A549 (cell line): ENCODE measurements at regions not wholly inside any gene's neighbourhood (a gene's known extent, or its start where the extent isn't known, plus 50 kb on each side); places are given as distances from the start of the nearest gene placed in this dataset.

Experiments
- ATAC-seq, 2 experiments: fragments of 200-7000 bp in 1 of 2; fragments of >200 bp in 1 of 2; cut with Nextera tagmentation in 1 of 2; cut with Tn5 transposase in 1 of 2; 3 replicates each; pipeline versions ENCODE4 v1.8.0 to v1.9.1; 2018 to 2020; ENCODE audit warnings: mild to moderate bottlenecking in 1 of 2, moderate library complexity in 1 of 2
- CTCF ChIA-PET: fragments of 300-600 bp; sonication (Branson Sonifier 250); formaldehyde crosslinking; extraction: SDS; loops from one replicate; lab custom pipeline; 2021; ENCODE audit warnings: antibody characterized with exemption, inconsistent platforms; lab: Yijun Ruan, JAX
- POLR2A ChIA-PET: fragments of 350-600 bp; formaldehyde crosslinking; extraction: SDS; loops from one replicate; lab custom pipeline; 2021; ENCODE audit warnings: antibody characterized with exemption, inconsistent platforms; lab: Yijun Ruan, JAX
- DNase-seq, 2 experiments: peaks; one replicate each; pipeline versions ENCODE4 v3.0.0 to v3.0.0-alpha.2; 2011 to 2016; ENCODE audit warnings: low read depth in 1 of 2, low spot score in 1 of 2
- FAIRE-seq: peaks from 2 replicates; lab custom pipeline; 2011; peaks lifted over from hg19 to GRCh38; lab: Jason Lieb, UNC
- H3K27ac ChIP-seq, 2 experiments: fragments of >200 bp; sonication (Bioruptor Twin); formaldehyde crosslinking; 3 replicates each; pipeline ENCODE4 v1.5.1; 2016 to 2017
- H3K4me1 ChIP-seq: fragments of >200 bp; sonication (Bioruptor Twin); formaldehyde crosslinking; 3 replicates; pipeline ENCODE4 v1.6.1; 2016
- H3K4me2 ChIP-seq: fragments of >200 bp; sonication (Bioruptor Twin); formaldehyde crosslinking; 3 replicates; pipeline ENCODE4 v1.6.1; 2016
- H3K4me3 ChIP-seq: fragments of >200 bp; sonication (Bioruptor Twin); formaldehyde crosslinking; 3 replicates; pipeline ENCODE4 v1.5.1; 2016
- H3K9me3 ChIP-seq: fragments of >200 bp; sonication (Bioruptor Twin); formaldehyde crosslinking; 3 replicates; pipeline ENCODE4 v1.6.1; 2016
- BHLHE40 ChIP-seq: IDR thresholded peaks from 2 replicates; pipeline ENCODE4 v1.6.1; 2012; ENCODE audit warnings: low read depth, low read length, inconsistent platforms
- CEBPB ChIP-seq, 2 experiments: fragments of >200 bp in 1 of 2; sonication (Bioruptor Twin) in 1 of 2; formaldehyde crosslinking in 1 of 2; IDR thresholded peaks; 2 replicates each; pipeline ENCODE4 v1.6.1; 2012 to 2016
- CHD4 ChIP-seq: fragments of 200-600 bp; sonication (generic); IDR thresholded peaks from 2 replicates; pipeline ENCODE4 v1.6.1; 2016; ENCODE audit warnings: antibody characterized with exemption, mild to moderate bottlenecking, borderline replicate concordance
- FOSB ChIP-seq: fragments of 250-450 bp; sonication (Bioruptor Pico); IDR thresholded peaks from 2 replicates; pipeline ENCODE4 v1.5.0; 2020; ENCODE audit warnings: mild to moderate bottlenecking, moderate library complexity
- FOSL2 ChIP-seq, 2 experiments: fragments of 450-650 bp in 1 of 2; fragments of >200 bp in 1 of 2; sonication (Bioruptor Twin) in 1 of 2; formaldehyde crosslinking; IDR thresholded peaks; 2 replicates each; pipeline versions ENCODE4 v1.5.0 to v1.6.1; 2016 to 2020; ENCODE audit warnings: mild to moderate bottlenecking in 1 of 2, moderate library complexity in 1 of 2
- GATA3 ChIP-seq: IDR thresholded peaks from 2 replicates; pipeline ENCODE4 v1.6.1; 2012; ENCODE audit warnings: borderline replicate concordance
- HDAC2 ChIP-seq: fragments of 200-600 bp; sonication (generic); IDR thresholded peaks from 2 replicates; pipeline ENCODE4 v1.6.1; 2016
- HOXA7 ChIP-seq: fragments of 250-450 bp; sonication (Bioruptor Pico); IDR thresholded peaks from 2 replicates; pipeline ENCODE4 v1.5.0; 2020; ENCODE audit warnings: mild to moderate bottlenecking, moderate library complexity
- HOXB5 ChIP-seq: fragments of 250-450 bp; sonication (Bioruptor Pico); IDR thresholded peaks from 2 replicates; pipeline ENCODE4 v1.5.0; 2020; ENCODE audit warnings: mild to moderate bottlenecking, moderate library complexity
- JUN ChIP-seq, 2 experiments: fragments of >200 bp; sonication (Bioruptor Twin); formaldehyde crosslinking; IDR thresholded peaks; 2 replicates in 1 of 2; 3 replicates in 1 of 2; pipeline ENCODE4 v1.6.1; 2016 to 2017
- JUNB ChIP-seq: fragments of >200 bp; sonication (Bioruptor Twin); formaldehyde crosslinking; IDR thresholded peaks from 2 replicates; pipeline ENCODE4 v1.6.1; 2016
- KDM5A ChIP-seq: fragments of 200-600 bp; sonication (generic); IDR thresholded peaks from 2 replicates; pipeline ENCODE4 v1.6.1; 2016; ENCODE audit warnings: antibody characterized with exemption, mild to moderate bottlenecking
- MAFK ChIP-seq: fragments of 450-650 bp; IDR thresholded peaks from 2 replicates; pipeline ENCODE4 v1.6.1; 2014; ENCODE audit not compliant: partially characterized antibody
- MAZ ChIP-seq: fragments of 150-350 bp; IDR thresholded peaks from 2 replicates; pipeline ENCODE4 v1.6.1; 2014; ENCODE audit warnings: antibody characterized with exemption, low read depth, low read length, borderline replicate concordance
- NFE2L2 ChIP-seq: fragments of 150-350 bp; conservative IDR thresholded peaks from 2 replicates; pipeline ENCODE4 v1.6.1; 2014; ENCODE audit warnings: low read length
- PHF8 ChIP-seq: fragments of 200-600 bp; sonication (generic); IDR thresholded peaks from 2 replicates; pipeline ENCODE4 v1.6.1; 2016; ENCODE audit warnings: low read depth, mild to moderate bottlenecking, antibody characterized with exemption, moderate library complexity, borderline replicate concordance
- POLR2A ChIP-seq: IDR thresholded peaks from 2 replicates; pipeline ENCODE4 v1.6.1; 2012; ENCODE audit warnings: mild to moderate bottlenecking, low read length
- RFX5 ChIP-seq: fragments of 450-650 bp; IDR thresholded peaks from 2 replicates; pipeline ENCODE4 v1.7.1; 2014; ENCODE audit warnings: antibody characterized with exemption, mild to moderate bottlenecking, moderate library complexity
- RNF2 ChIP-seq: fragments of 200-600 bp; sonication (generic); IDR thresholded peaks from 2 replicates; pipeline ENCODE4 v1.6.1; 2016; ENCODE audit warnings: low read depth, mild to moderate bottlenecking, antibody characterized with exemption, moderate library complexity, borderline replicate concordance
- SMC3 ChIP-seq: fragments of >200 bp; sonication (Bioruptor Twin); formaldehyde crosslinking; IDR thresholded peaks from 3 replicates; pipeline ENCODE4 v1.6.1; 2018; ENCODE audit warnings: inconsistent platforms
- TFCP2L1 ChIP-seq: fragments of 250-450 bp; sonication (Bioruptor Pico); IDR thresholded peaks from 2 replicates; pipeline ENCODE4 v1.5.0; 2021; ENCODE audit warnings: mild to moderate bottlenecking
- TP53 ChIP-seq: fragments of 250-450 bp; sonication (Bioruptor Pico); IDR thresholded peaks from 2 replicates; pipeline ENCODE4 v1.5.0; 2021; ENCODE audit warnings: mild to moderate bottlenecking, moderate library complexity
- ZC3H11A ChIP-seq: fragments of 450-650 bp; IDR thresholded peaks from 2 replicates; pipeline ENCODE4 v1.6.1; 2014; ENCODE audit warnings: antibody characterized with exemption, mild to moderate bottlenecking
- ZFP36 ChIP-seq: fragments of 450-650 bp; IDR thresholded peaks from 2 replicates; pipeline ENCODE4 v1.6.1; 2014; ENCODE audit warnings: borderline replicate concordance; ENCODE audit not compliant: partially characterized antibody
- ZSCAN20 ChIP-seq: fragments of 250-450 bp; sonication (Bioruptor Pico); IDR thresholded peaks from 2 replicates; pipeline ENCODE4 v1.8.0; 2022; ENCODE audit warnings: mild to moderate bottlenecking, moderate library complexity
- WGBS: methylation state at CpG from one replicate; pipeline ENCODE4 v1.1.6; 2017; ENCODE audit errors: missing lambda C conversion rate; 5-methylcytosine and 5-hydroxymethylcytosine counted together
- TF ChIP-seq, protein P1 (sequence below): fragments of 250-450 bp; sonication (Bioruptor Pico); IDR thresholded peaks from 2 replicates; pipeline ENCODE4 v1.5.0; 2021; ENCODE audit warnings: mild to moderate bottlenecking, moderate library complexity, borderline replicate concordance
- TF ChIP-seq, protein P2 (sequence below): IDR thresholded peaks from 2 replicates; pipeline ENCODE4 v1.6.1; 2012
- TF ChIP-seq, protein P3 (sequence below): fragments of 150-350 bp; IDR thresholded peaks from 2 replicates; pipeline ENCODE4 v1.6.1; 2014; ENCODE audit warnings: low read depth, mild to moderate bottlenecking, low read length
- TF ChIP-seq, protein P4 (sequence below): IDR thresholded peaks from 2 replicates; pipeline ENCODE4 v1.6.1; 2012; ENCODE audit warnings: low read depth, borderline replicate concordance
- TF ChIP-seq, protein P5 (sequence below): fragments of 450-650 bp; IDR thresholded peaks from 2 replicates; pipeline ENCODE4 v1.6.1; 2014; ENCODE audit warnings: antibody characterized with exemption
- TF ChIP-seq, protein P6 (sequence below): fragments of 250-450 bp; sonication (Bioruptor Pico); IDR thresholded peaks from 2 replicates; pipeline ENCODE4 v1.5.0; 2020; ENCODE audit warnings: low read depth, mild to moderate bottlenecking, moderate library complexity

DNA sequence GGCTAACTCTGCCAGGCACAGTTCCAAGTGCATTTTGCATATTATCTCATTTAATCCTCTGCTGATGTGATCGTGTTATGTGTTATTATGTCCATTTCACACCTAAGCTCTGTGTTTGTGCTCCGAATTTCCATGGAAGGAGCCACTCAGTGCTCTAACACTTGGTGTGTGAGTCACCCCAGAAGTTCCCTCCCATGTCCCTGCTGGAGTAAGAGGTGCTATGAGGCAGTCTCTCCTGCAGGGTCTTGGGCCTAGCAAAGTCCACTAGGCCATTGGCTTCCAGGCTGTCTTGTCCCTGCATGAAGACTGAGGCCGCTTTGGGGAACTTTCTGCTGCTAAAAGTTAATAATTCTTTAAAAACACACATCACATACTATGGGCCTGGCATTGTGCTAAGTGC lies 405.9 kb upstream of the SULF2 start (continued):
- no peak for TF ChIP-seq FOSL2 (IDR thresholded peaks at IDR 0.05)
- TF ChIP-seq FOSL2 (CRISPR knock-in tag; IDR thresholded peaks at IDR 0.05) = no peak
- TF ChIP-seq KDM5A = no peak
- TF ChIP-seq MAZ = no peak

DNA sequence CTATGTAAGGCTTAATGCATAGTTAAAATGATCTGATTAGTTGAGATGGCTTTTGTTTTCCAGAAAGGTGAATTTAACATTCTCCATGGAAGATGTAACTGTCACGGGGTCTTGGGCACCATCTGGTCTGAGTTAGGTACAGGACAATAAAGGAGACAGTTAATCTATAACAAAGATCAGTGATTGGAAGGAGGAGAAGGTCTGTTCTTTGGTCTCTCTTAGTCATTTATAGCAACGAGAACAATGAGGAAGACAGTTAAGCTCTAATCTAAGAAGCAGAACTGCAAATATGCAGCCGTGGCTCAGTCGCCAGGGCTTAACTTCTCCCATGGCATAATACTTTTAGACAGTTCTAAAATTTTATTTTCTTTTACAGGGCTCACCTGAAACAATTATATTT lies 405.5 kb upstream of the SULF2 start:
- Histone ChIP-seq H3K27ac (no peak overlapping the region), H3K4me1 (no peaks in the 10 kb centered on the region), H3K4me3 (no peak overlapping the region), H3K9me3 (peaks cover 8% of the 10 kb centered on the region; the same call in 2 of the 3 replicates), H3K4me2 (no peak overlapping the region)
- no peak for TF ChIP-seq ZFP36
- TF ChIP-seq BHLHE40 = no peak
- TF ChIP-seq, protein P1, sequence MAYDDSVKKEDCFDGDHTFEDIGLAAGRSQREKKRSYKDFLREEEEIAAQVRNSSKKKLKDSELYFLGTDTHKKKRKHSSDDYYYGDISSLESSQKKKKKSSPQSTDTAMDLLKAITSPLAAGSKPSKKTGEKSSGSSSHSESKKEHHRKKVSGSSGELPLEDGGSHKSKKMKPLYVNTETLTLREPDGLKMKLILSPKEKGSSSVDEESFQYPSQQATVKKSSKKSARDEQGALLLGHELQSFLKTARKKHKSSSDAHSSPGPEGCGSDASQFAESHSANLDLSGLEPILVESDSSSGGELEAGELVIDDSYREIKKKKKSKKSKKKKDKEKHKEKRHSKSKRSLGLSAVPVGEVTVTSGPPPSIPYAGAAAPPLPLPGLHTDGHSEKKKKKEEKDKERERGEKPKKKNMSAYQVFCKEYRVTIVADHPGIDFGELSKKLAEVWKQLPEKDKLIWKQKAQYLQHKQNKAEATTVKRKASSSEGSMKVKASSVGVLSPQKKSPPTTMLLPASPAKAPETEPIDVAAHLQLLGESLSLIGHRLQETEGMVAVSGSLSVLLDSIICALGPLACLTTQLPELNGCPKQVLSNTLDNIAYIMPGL (CRISPR knock-in tag) = no peak
- TF ChIP-seq, protein P2, sequence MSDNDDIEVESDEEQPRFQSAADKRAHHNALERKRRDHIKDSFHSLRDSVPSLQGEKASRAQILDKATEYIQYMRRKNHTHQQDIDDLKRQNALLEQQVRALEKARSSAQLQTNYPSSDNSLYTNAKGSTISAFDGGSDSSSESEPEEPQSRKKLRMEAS = no peak
- no peak for TF ChIP-seq HOXB5 (CRISPR knock-in tag)
- TF ChIP-seq HDAC2 = no peak
- TF ChIP-seq HOXA7 (CRISPR knock-in tag) = no peak
- no peak for TF ChIP-seq MAFK
- TF ChIP-seq ZSCAN20 (CRISPR knock-in tag) = no peak
- TF ChIP-seq, protein P3, sequence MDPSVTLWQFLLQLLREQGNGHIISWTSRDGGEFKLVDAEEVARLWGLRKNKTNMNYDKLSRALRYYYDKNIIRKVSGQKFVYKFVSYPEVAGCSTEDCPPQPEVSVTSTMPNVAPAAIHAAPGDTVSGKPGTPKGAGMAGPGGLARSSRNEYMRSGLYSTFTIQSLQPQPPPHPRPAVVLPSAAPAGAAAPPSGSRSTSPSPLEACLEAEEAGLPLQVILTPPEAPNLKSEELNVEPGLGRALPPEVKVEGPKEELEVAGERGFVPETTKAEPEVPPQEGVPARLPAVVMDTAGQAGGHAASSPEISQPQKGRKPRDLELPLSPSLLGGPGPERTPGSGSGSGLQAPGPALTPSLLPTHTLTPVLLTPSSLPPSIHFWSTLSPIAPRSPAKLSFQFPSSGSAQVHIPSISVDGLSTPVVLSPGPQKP = no peak
- TF ChIP-seq FOSB = no peak
- no peak for TF ChIP-seq POLR2A
- TF ChIP-seq CEBPB (IDR thresholded peaks at IDR 0.05) = no peak
- no peak for TF ChIP-seq MAZ
- TF ChIP-seq JUNB = no peak
- TF ChIP-seq TP53 (CRISPR knock-in tag) = no peak
- TF ChIP-seq, protein P4, sequence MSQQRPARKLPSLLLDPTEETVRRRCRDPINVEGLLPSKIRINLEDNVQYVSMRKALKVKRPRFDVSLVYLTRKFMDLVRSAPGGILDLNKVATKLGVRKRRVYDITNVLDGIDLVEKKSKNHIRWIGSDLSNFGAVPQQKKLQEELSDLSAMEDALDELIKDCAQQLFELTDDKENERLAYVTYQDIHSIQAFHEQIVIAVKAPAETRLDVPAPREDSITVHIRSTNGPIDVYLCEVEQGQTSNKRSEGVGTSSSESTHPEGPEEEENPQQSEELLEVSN = no peak
- TF ChIP-seq RFX5 = no peak
- TF ChIP-seq, protein P5, sequence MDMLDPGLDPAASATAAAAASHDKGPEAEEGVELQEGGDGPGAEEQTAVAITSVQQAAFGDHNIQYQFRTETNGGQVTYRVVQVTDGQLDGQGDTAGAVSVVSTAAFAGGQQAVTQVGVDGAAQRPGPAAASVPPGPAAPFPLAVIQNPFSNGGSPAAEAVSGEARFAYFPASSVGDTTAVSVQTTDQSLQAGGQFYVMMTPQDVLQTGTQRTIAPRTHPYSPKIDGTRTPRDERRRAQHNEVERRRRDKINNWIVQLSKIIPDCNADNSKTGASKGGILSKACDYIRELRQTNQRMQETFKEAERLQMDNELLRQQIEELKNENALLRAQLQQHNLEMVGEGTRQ = no peak
- ATAC-seq = no peak
- DNase-seq = no peak
- ChIA-PET CTCF (interaction anchor here (1.8 kb wide), 1 partner anchor 336 kb away, joined by 4 read pairs; no protein-coding TSS in a partner anchor), POLR2A (no interaction called here)
- WGBS = 43% methylated on average over 4 of the region's 4 CpGs
- no peak for FAIRE-seq

DNA sequence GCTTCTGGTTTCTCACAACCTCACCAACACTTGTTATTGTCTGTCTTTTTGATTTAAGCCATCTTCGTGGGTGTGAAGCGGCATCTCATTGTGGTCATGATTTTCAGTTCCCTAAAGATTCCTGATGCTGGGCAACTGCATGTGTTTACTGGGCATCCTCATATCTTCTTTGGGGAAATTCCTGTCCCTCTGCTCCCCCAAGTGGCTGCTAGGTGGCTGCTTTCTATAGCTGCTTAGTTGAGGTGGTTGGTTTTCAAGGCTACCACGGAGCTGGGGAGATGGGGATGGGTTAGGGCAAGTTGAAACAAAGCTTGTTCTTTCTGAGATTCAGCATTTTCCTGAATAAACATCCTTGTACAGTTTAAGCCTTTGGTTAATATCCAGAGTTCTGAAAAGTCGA lies 403.9 kb upstream of the SULF2 start:
- WGBS = 40% methylated on average over 4 of the region's 4 CpGs
- FAIRE-seq (no peak), ATAC-seq (peak in 1 of 2 experiments; percentile 57; a peak in 2 of 6 replicates), DNase-seq (peak; percentile 25 to 28)
- Histone ChIP-seq H3K27ac (no peak overlapping the region), H3K4me1 (no peaks in the 10 kb centered on the region), H3K4me3 (no peak overlapping the region), H3K9me3 (peaks cover 8% of the 10 kb centered on the region; the same call in 2 of the 3 replicates), H3K4me2 (no peak overlapping the region)
- CTCF ChIA-PET = interaction anchor here (0.7 to 1.8 kb wide), 5 partner anchors 17 to 402 kb away, joined by 3 to 11 read pairs (median 4); no protein-coding TSS in a partner anchor
- POLR2A ChIA-PET = no interaction called here
- TF ChIP-seq GATA3 (no peak), PHF8 (no peak), RNF2 (no peak), JUN (IDR thresholded peaks at IDR 0.05) (no peak), SMC3 (peak; percentile 56), TFCP2L1 (CRISPR knock-in tag) (no peak), ZC3H11A (no peak), ZSCAN20 (CRISPR knock-in tag) (no peak), CHD4 (no peak), FOSB (no peak), NFE2L2 (no peak), FOSL2 (IDR thresholded peaks at IDR 0.05) (no peak), FOSL2 (CRISPR knock-in tag; IDR thresholded peaks at IDR 0.05) (no peak)
- TF ChIP-seq, protein P1 (CRISPR knock-in tag) = no peak
- TF ChIP-seq, protein P6, sequence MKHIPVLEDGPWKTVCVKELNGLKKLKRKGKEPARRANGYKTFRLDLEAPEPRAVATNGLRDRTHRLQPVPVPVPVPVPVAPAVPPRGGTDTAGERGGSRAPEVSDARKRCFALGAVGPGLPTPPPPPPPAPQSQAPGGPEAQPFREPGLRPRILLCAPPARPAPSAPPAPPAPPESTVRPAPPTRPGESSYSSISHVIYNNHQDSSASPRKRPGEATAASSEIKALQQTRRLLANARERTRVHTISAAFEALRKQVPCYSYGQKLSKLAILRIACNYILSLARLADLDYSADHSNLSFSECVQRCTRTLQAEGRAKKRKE (CRISPR knock-in tag) = no peak
